GM10266 (cell line): ENCODE measurements at regions not wholly inside any gene's neighbourhood (a gene's known extent, or its start where the extent isn't known, plus 50 kb on each side); places are given as distances from the start of the nearest gene placed in this dataset.

Experiments
- DNase-seq: peaks from one replicate; pipeline ENCODE4 v3.0.0; 2012; ENCODE audit errors: extremely low spot score
- CTCF ChIP-seq: IDR thresholded peaks from 2 replicates; pipeline ENCODE4 v1.5.1; 2012; ENCODE audit warnings: mild to moderate bottlenecking, low read depth; ENCODE audit not compliant: control insufficient read depth, insufficient read depth; ENCODE audit errors: missing control alignments

- DNase-seq: no peak
- no peak for TF ChIP-seq CTCF
Measured at GRCh38 chr5:2391566-2391965, 359.9 kb downstream of the IRX2 start.

GRCh38 chr5:2391021-2391420, 360.5 kb downstream of the IRX2 start:
- TF ChIP-seq CTCF: no peak

GRCh38 chr5:2388571-2388970, 362.9 kb downstream of the IRX2 start:
- TF ChIP-seq CTCF: no peak
- no peak for DNase-seq

More at GRCh38 chr5:2391021-2391420, 360.5 kb downstream of the IRX2 start:
- DNase-seq: no peak

GRCh38 chr5:2387634-2388325, 363.7 kb downstream of the IRX2 start:
- no peak for TF ChIP-seq CTCF
- no peak for DNase-seq

GRCh38 chr5:2387250-2387633, 364.2 kb downstream of the IRX2 start:
- no peak for TF ChIP-seq CTCF
- DNase-seq: no peak

GRCh38 chr5:2385818-2386217, 365.7 kb downstream of the IRX2 start:
- DNase-seq: no peak
- no peak for TF ChIP-seq CTCF

- no peak for TF ChIP-seq CTCF
- DNase-seq: no peak
Measured at GRCh38 chr5:2383698-2384065, 367.8 kb downstream of the IRX2 start.
